Endothelial cell (in vitro differentiated cells): ENCODE measurements at regions not wholly inside any gene's neighbourhood (a gene's known extent, or its start where the extent isn't known, plus 50 kb on each side); places are given as distances from the start of the nearest gene placed in this dataset.

Experiments used
- DNase-seq: peaks from one replicate; pipeline ENCODE4 v3.0.0; 2021; ENCODE audit warnings: low spot score
- H3K27ac Mint-ChIP-seq: one replicate; pipeline ENCODE4 v1.8.0; 2021; ENCODE audit warnings: mixed read lengths, inconsistent platforms; ENCODE audit not compliant: unreplicated experiment
- H3K27me3 Mint-ChIP-seq: one replicate; pipeline ENCODE4 v1.8.0; 2021; ENCODE audit warnings: mild to moderate bottlenecking, moderate library complexity, mixed read lengths, inconsistent platforms; ENCODE audit not compliant: unreplicated experiment
- H3K36me3 Mint-ChIP-seq: one replicate; pipeline ENCODE4 v1.8.0; 2021; ENCODE audit warnings: mild to moderate bottlenecking, low read depth, mixed read lengths, inconsistent platforms; ENCODE audit not compliant: unreplicated experiment
- H3K4me1 Mint-ChIP-seq: one replicate; pipeline ENCODE4 v1.8.0; 2021; ENCODE audit warnings: mild to moderate bottlenecking, mixed read lengths, inconsistent platforms; ENCODE audit not compliant: unreplicated experiment
- H3K4me3 Mint-ChIP-seq: one replicate; pipeline ENCODE4 v1.8.0; 2021; ENCODE audit warnings: mild to moderate bottlenecking, mixed read lengths, inconsistent platforms; ENCODE audit not compliant: unreplicated experiment
- H3K9me3 Mint-ChIP-seq: one replicate; pipeline ENCODE4 v1.8.0; 2021; ENCODE audit warnings: mixed read lengths, inconsistent platforms; ENCODE audit not compliant: unreplicated experiment
- TF ChIP-seq, protein P1 (sequence below): fragments of 200-600 bp; sonication (generic); IDR thresholded peaks from one replicate; pipeline ENCODE4 v1.5.0; 2021; ENCODE audit warnings: antibody characterized with exemption; ENCODE audit not compliant: unreplicated experiment

DNA sequence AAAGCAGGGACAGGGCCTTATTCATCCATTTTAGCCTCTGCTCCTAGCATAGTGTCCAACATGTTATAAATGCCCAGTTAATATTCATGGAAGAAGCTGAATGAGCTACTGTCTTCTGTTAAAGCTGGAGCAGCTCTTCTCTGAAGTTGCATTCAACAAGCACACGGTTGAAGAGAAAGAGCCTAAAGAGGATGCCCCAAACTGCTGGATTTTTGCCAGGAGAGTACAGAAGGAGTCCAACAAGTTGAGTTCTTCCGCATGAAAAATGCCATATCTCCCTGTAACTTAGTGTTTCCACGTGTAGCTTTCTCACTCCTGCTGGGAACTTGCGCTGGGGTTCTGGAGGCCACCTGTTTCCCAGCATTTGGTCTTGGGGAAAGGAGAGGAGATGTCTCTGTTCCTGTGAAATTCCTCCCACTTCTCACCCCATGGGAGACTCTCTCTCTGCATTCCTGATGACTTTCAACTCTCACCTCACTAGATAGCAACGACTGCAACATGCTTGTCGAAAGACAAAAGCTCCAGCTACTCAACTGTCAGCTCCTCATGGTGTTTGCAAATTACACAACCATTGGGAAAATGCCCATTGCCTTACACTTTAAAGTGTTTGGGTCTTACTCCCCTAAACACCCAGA, 122.8 kb downstream of the KIF4B start:
- peaks cover 2% of the 10 kb centered on the region for H3K4me1 Mint-ChIP-seq
- peaks cover 1% of the 10 kb centered on the region for H3K27me3 Mint-ChIP-seq
- H3K4me3 Mint-ChIP-seq = no peak overlapping the region
- TF ChIP-seq, protein P1, sequence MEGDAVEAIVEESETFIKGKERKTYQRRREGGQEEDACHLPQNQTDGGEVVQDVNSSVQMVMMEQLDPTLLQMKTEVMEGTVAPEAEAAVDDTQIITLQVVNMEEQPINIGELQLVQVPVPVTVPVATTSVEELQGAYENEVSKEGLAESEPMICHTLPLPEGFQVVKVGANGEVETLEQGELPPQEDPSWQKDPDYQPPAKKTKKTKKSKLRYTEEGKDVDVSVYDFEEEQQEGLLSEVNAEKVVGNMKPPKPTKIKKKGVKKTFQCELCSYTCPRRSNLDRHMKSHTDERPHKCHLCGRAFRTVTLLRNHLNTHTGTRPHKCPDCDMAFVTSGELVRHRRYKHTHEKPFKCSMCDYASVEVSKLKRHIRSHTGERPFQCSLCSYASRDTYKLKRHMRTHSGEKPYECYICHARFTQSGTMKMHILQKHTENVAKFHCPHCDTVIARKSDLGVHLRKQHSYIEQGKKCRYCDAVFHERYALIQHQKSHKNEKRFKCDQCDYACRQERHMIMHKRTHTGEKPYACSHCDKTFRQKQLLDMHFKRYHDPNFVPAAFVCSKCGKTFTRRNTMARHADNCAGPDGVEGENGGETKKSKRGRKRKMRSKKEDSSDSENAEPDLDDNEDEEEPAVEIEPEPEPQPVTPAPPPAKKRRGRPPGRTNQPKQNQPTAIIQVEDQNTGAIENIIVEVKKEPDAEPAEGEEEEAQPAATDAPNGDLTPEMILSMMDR = no peak
- no peaks in the 10 kb centered on the region for H3K9me3 Mint-ChIP-seq
- no peak for DNase-seq
- H3K27ac Mint-ChIP-seq = no peak overlapping the region
- H3K36me3 Mint-ChIP-seq = no peaks in the 10 kb centered on the region

DNA sequence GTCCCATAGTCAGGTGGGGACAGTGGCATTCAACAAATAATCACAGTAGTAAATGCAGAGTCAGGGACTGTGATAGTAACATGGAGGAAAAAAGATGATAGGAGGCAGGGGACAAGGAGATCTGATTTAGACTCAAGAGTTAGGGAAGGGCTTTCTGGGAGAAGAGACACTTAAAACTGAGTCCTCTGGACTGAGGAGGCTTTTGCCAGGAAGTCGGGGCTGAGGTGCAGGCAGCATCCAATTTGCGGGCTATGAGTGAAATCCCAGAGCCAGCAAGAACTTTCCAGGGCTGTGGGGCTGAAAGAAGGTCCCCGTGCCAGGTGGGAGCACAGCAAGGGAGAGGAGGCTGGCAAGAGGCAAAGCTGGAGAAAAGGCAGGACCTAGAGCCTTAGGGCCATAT, 124.1 kb downstream of the KIF4B start:
- TF ChIP-seq, protein P1 = no peak
- DNase-seq = no peak
- H3K4me3 Mint-ChIP-seq = no peak overlapping the region
- H3K9me3 Mint-ChIP-seq = no peaks in the 10 kb centered on the region
- peaks cover 1% of the 10 kb centered on the region for H3K27me3 Mint-ChIP-seq
- peaks cover 2% of the 10 kb centered on the region for H3K4me1 Mint-ChIP-seq
- H3K36me3 Mint-ChIP-seq = no peaks in the 10 kb centered on the region
- no peak overlapping the region for H3K27ac Mint-ChIP-seq

DNA sequence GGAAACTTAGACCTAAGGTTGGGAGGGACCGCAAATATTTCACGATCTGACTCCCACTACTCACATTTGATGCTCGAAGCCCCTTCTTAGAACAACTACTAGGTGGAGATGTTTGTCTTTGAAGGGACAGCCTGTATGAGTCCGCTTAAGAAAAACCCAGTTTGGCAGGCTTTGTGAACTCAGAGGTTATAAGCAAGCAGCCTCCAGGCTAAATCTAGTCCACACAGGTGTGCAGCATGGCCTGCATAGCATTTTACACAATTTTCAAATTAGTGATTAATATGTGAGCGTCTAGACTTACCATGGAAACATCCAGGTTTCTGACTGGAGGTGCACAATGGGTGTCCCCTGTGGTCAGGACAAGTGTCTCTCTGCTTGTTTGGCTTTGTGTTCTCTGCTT, 127.1 kb downstream of the KIF4B start:
- H3K36me3 Mint-ChIP-seq = no peaks in the 10 kb centered on the region
- peaks cover 1% of the 10 kb centered on the region for H3K27me3 Mint-ChIP-seq
- H3K4me3 Mint-ChIP-seq = no peak overlapping the region
- no peak for DNase-seq
- no peak overlapping the region for H3K27ac Mint-ChIP-seq
- TF ChIP-seq, protein P1 = no peak
- no peaks in the 10 kb centered on the region for H3K9me3 Mint-ChIP-seq
- H3K4me1 Mint-ChIP-seq = peaks cover 8% of the 10 kb centered on the region

DNA sequence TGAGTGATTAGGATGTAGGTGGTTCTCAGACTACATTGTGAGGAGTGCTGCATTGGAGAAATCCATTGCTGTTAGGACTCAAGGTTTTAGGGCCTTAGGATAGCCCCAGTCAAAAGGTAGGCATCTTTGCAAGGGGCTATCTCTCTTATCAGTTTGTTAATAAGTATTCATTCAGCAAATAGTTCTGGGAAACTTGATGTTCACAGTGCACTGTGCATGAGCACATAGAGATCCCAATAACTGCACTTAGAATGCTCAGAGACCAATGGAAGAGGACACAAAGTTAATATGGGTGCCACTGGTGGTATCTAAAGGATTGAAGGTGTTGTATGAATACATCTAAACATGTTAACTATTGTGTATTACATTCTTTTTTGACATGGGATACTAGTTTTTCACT, 131.4 kb downstream of the KIF4B start:
- H3K4me3 Mint-ChIP-seq = no peak overlapping the region
- peaks cover 8% of the 10 kb centered on the region for H3K4me1 Mint-ChIP-seq
- DNase-seq = no peak
- TF ChIP-seq, protein P1 = no peak
- no peaks in the 10 kb centered on the region for H3K36me3 Mint-ChIP-seq
- no peaks in the 10 kb centered on the region for H3K9me3 Mint-ChIP-seq
- H3K27me3 Mint-ChIP-seq = no peaks in the 10 kb centered on the region
- H3K27ac Mint-ChIP-seq = no peak overlapping the region

DNA sequence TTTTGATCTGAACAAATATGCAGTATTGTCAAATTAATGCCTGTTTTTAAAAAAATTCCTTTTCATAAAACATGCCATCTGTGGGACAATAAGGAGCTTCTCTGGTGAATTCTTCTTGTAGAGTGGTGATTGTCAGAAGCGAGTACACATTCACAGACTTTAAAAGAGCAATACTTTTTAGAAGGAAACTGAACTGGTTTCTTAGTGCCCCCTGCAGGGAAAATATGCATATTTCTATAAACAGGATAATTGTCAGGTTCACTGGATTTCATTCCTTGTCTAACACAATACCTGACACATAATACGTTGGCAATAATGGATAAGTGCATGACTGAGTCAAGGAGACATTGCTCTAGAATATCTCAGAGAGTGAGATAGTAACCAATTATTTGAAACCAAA, 133.7 kb downstream of the KIF4B start:
- Mint-ChIP-seq H3K27me3 (no peaks in the 10 kb centered on the region), H3K36me3 (no peaks in the 10 kb centered on the region), H3K9me3 (no peaks in the 10 kb centered on the region), H3K27ac (no peak overlapping the region), H3K4me1 (peaks cover 10% of the 10 kb centered on the region), H3K4me3 (no peak overlapping the region)
- TF ChIP-seq, protein P1 = no peak
- DNase-seq = no peak
